CD4-positive, alpha-beta memory T cell (primary cell): ENCODE measurements at regions not wholly inside any gene's neighbourhood (a gene's known extent, or its start where the extent isn't known, plus 50 kb on each side); places are given as distances from the start of the nearest gene placed in this dataset.

Experiments
- CTCF ChIA-PET: fragments of 350-600 bp; sonication (Branson Sonifier 250); formaldehyde crosslinking; loops from one replicate; lab custom pipeline; 2021; ENCODE audit warnings: inconsistent platforms; ENCODE audit not compliant: partially characterized antibody; lab: Charles Lee
- POLR2A ChIA-PET: fragments of 350-600 bp; sonication (Branson Sonifier 250); formaldehyde crosslinking; loops from one replicate; lab custom pipeline; 2021; ENCODE audit not compliant: partially characterized antibody; lab: Charles Lee
- DNase-seq, 5 donors: peaks; one replicate each; pipeline versions ENCODE4 v3.0.0 to v3.0.0-alpha.2; 2020 to 2022; ENCODE audit warnings: mixed read lengths in 1 of 5
- H3K27ac ChIP-seq: one replicate; pipeline ENCODE4 v1.7.0; 2013; ENCODE audit warnings: low read depth, low read length
- H3K27me3 ChIP-seq: 2 replicates; pipeline ENCODE4 v1.7.0; 2013; ENCODE audit warnings: mild to moderate bottlenecking, low read length, moderate library complexity; ENCODE audit not compliant: insufficient read depth
- H3K36me3 ChIP-seq: 2 replicates; pipeline ENCODE4 v1.7.0; 2013; ENCODE audit warnings: mild to moderate bottlenecking, low read length, moderate library complexity; ENCODE audit not compliant: insufficient read depth
- H3K4me1 ChIP-seq: 2 replicates; pipeline ENCODE4 v1.7.0; 2013; ENCODE audit warnings: mild to moderate bottlenecking, low read length, moderate library complexity; ENCODE audit not compliant: insufficient read depth
- H3K4me3 ChIP-seq, 2 donors: one replicate each; pipeline ENCODE4 v1.7.0; 2013; ENCODE audit warnings: low read length in 2 of 2, mild to moderate bottlenecking in 1 of 2
- H3K9me3 ChIP-seq, 2 donors: one replicate each; pipeline ENCODE4 v1.7.0; 2013; ENCODE audit warnings: low read length in 2 of 2, control low read depth in 1 of 2; ENCODE audit not compliant: control insufficient read depth in 1 of 2
- H3K27ac Mint-ChIP-seq, 7 donors: one replicate each; pipeline ENCODE4 v1.8.0; 2020 to 2021; ENCODE audit warnings: mixed read lengths in 7 of 7, mild to moderate bottlenecking in 6 of 7, inconsistent platforms in 3 of 7, moderate library complexity in 3 of 7
- H3K27me3 Mint-ChIP-seq, 2 donors: one replicate each; pipeline ENCODE4 v1.8.0; 2020 to 2021; ENCODE audit warnings: mixed read lengths in 2 of 2
- H3K36me3 Mint-ChIP-seq, 2 donors: one replicate each; pipeline ENCODE4 v1.8.0; 2020 to 2021; ENCODE audit warnings: mixed read lengths in 2 of 2, inconsistent platforms in 1 of 2, mild to moderate bottlenecking in 1 of 2
- H3K4me1 Mint-ChIP-seq, 4 donors: one replicate each; pipeline ENCODE4 v1.8.0; 2020 to 2021; ENCODE audit warnings: mixed read lengths in 4 of 4, mild to moderate bottlenecking in 1 of 4
- H3K4me3 Mint-ChIP-seq, 8 donors: one replicate each; pipeline ENCODE4 v1.8.0; 2020 to 2021; ENCODE audit warnings: mixed read lengths in 8 of 8, mild to moderate bottlenecking in 7 of 8, moderate library complexity in 6 of 8, inconsistent platforms in 3 of 8
- H3K9me3 Mint-ChIP-seq, 8 donors: one replicate each; pipeline ENCODE4 v1.8.0; 2020 to 2021; ENCODE audit warnings: mixed read lengths in 8 of 8, mild to moderate bottlenecking in 5 of 8, inconsistent platforms in 3 of 8, moderate library complexity in 1 of 8
- intact Hi-C: fragments of 100-400 bp; cut with micrococcal nuclease; formaldehyde crosslinking; loops from one replicate; pipeline ENCODE4 v1.15.1; 2023

- no peak overlapping the region for H3K27ac Mint-ChIP-seq
These were observed 730.9 kb downstream of the PTPRU start for GRCh38 chr1:29967261-29967660.

GRCh38 chr1:29966526-29967045, 730.3 kb downstream of the PTPRU start:
- Histone ChIP-seq H3K4me3 (no peak overlapping the region), H3K36me3 (no peaks in the 10 kb centered on the region), H3K4me1 (no peaks in the 10 kb centered on the region), H3K27ac (no peak overlapping the region), H3K9me3 (no peaks in the 10 kb centered on the region), H3K27me3 (no peaks in the 10 kb centered on the region)
- H3K27me3 Mint-ChIP-seq, result peaks cover 4 to 23% of the 10 kb centered on the region in 2 donors
- intact Hi-C loops, result no loop called here
- CTCF ChIA-PET, result no interaction called here
- H3K9me3 Mint-ChIP-seq, result peaks cover 0 to 5% (median 0%) of the 10 kb centered on the region in 8 donors
- H3K36me3 Mint-ChIP-seq, result no peaks in the 10 kb centered on the region
- DNase-seq, result no peak
- no peaks in the 10 kb centered on the region for H3K4me1 Mint-ChIP-seq
- no peak overlapping the region for H3K27ac Mint-ChIP-seq
- POLR2A ChIA-PET, result no interaction called here
- no peak overlapping the region for H3K4me3 Mint-ChIP-seq

More at GRCh38 chr1:29967261-29967660, 730.9 kb downstream of the PTPRU start:
- peaks cover 0 to 5% (median 0%) of the 10 kb centered on the region in 8 donors for H3K9me3 Mint-ChIP-seq
- no peaks in the 10 kb centered on the region for H3K9me3 ChIP-seq
- H3K36me3 ChIP-seq, result no peaks in the 10 kb centered on the region
- no peaks in the 10 kb centered on the region for H3K4me1 ChIP-seq
- DNase-seq, result no peak
- no peaks in the 10 kb centered on the region for H3K4me1 Mint-ChIP-seq
- H3K27me3 ChIP-seq, result no peaks in the 10 kb centered on the region
- H3K4me3 ChIP-seq, result no peak overlapping the region
- peaks cover 5 to 22% of the 10 kb centered on the region in 2 donors for H3K27me3 Mint-ChIP-seq
- H3K4me3 Mint-ChIP-seq, result no peak overlapping the region
- no peaks in the 10 kb centered on the region for H3K36me3 Mint-ChIP-seq
- CTCF ChIA-PET, result no interaction called here
- no peak overlapping the region for H3K27ac ChIP-seq
- intact Hi-C loops, result no loop called here
- POLR2A ChIA-PET, result no interaction called here

GRCh38 chr1:29964718-29965533, 728.6 kb downstream of the PTPRU start:
- intact Hi-C loops, result no loop called here
- Histone ChIP-seq H3K9me3 (no peaks in the 10 kb centered on the region), H3K27me3 (no peaks in the 10 kb centered on the region), H3K4me3 (no peak overlapping the region), H3K4me1 (no peaks in the 10 kb centered on the region), H3K36me3 (no peaks in the 10 kb centered on the region), H3K27ac (no peak overlapping the region)
- DNase-seq, result no peak
- POLR2A ChIA-PET, result no interaction called here
- H3K27me3 Mint-ChIP-seq, result peaks cover 4 to 17% of the 10 kb centered on the region in 2 donors
- no peaks in the 10 kb centered on the region for H3K4me1 Mint-ChIP-seq
- H3K4me3 Mint-ChIP-seq, result no peak overlapping the region
- no peaks in the 10 kb centered on the region for H3K36me3 Mint-ChIP-seq
- CTCF ChIA-PET, result no interaction called here
- peaks cover 0 to 3% (median 0%) of the 10 kb centered on the region in 8 donors for H3K9me3 Mint-ChIP-seq
- no peak overlapping the region for H3K27ac Mint-ChIP-seq

GRCh38 chr1:29963946-29964345, 727.6 kb downstream of the PTPRU start:
- Mint-ChIP-seq H3K4me3 (no peak overlapping the region), H3K9me3 (peaks cover 0 to 2% (median 0%) of the 10 kb centered on the region in 8 donors), H3K27me3 (peaks cover 4 to 21% of the 10 kb centered on the region in 2 donors), H3K27ac (no peak overlapping the region), H3K36me3 (no peaks in the 10 kb centered on the region), H3K4me1 (no peaks in the 10 kb centered on the region)
- Histone ChIP-seq H3K9me3 (no peaks in the 10 kb centered on the region), H3K27me3 (no peaks in the 10 kb centered on the region), H3K4me3 (no peak overlapping the region), H3K4me1 (no peaks in the 10 kb centered on the region), H3K36me3 (no peaks in the 10 kb centered on the region), H3K27ac (no peak overlapping the region)
- POLR2A ChIA-PET, result no interaction called here
- CTCF ChIA-PET, result no interaction called here
- no peak for DNase-seq
- intact Hi-C loops, result no loop called here

- H3K4me3 ChIP-seq, result no peak overlapping the region
- H3K27ac ChIP-seq, result no peak overlapping the region
- peaks cover 2 to 22% of the 10 kb centered on the region in 2 donors for H3K27me3 Mint-ChIP-seq
- H3K4me1 ChIP-seq, result no peaks in the 10 kb centered on the region
- no peaks in the 10 kb centered on the region for H3K36me3 Mint-ChIP-seq
- no peak overlapping the region for H3K27ac Mint-ChIP-seq
- H3K9me3 ChIP-seq, result no peaks in the 10 kb centered on the region
- no peaks in the 10 kb centered on the region for H3K36me3 ChIP-seq
- H3K4me1 Mint-ChIP-seq, result no peaks in the 10 kb centered on the region
- ChIA-PET POLR2A (no interaction called here), CTCF (no interaction called here)
- peaks cover 0 to 2% (median 0%) of the 10 kb centered on the region in 8 donors for H3K9me3 Mint-ChIP-seq
- no peak for DNase-seq
- no peaks in the 10 kb centered on the region for H3K27me3 ChIP-seq
- intact Hi-C loops, result no loop called here
- H3K4me3 Mint-ChIP-seq, result no peak overlapping the region
These were observed 726.5 kb downstream of the PTPRU start for GRCh38 chr1:29962831-29963247.

GRCh38 chr1:29962336-29962735, 726.0 kb downstream of the PTPRU start:
- intact Hi-C loops, result no loop called here
- Mint-ChIP-seq H3K4me1 (no peaks in the 10 kb centered on the region), H3K9me3 (peaks cover 0 to 2% (median 0%) of the 10 kb centered on the region in 8 donors), H3K4me3 (no peak overlapping the region), H3K27ac (no peak overlapping the region), H3K36me3 (no peaks in the 10 kb centered on the region), H3K27me3 (peaks cover 2 to 23% of the 10 kb centered on the region in 2 donors)
- no peaks in the 10 kb centered on the region for H3K36me3 ChIP-seq
- CTCF ChIA-PET, result no interaction called here
- no peak overlapping the region for H3K4me3 ChIP-seq
- POLR2A ChIA-PET, result no interaction called here
- no peaks in the 10 kb centered on the region for H3K9me3 ChIP-seq
- H3K27ac ChIP-seq, result no peak overlapping the region
- no peaks in the 10 kb centered on the region for H3K27me3 ChIP-seq
- DNase-seq, result no peak
- no peaks in the 10 kb centered on the region for H3K4me1 ChIP-seq

- peaks cover 5 to 24% of the 10 kb centered on the region in 2 donors for H3K27me3 Mint-ChIP-seq
- intact Hi-C loops, result no loop called here
- H3K36me3 Mint-ChIP-seq, result no peaks in the 10 kb centered on the region
- H3K4me3 Mint-ChIP-seq, result no peak overlapping the region
- peaks cover 0 to 2% (median 0%) of the 10 kb centered on the region in 8 donors for H3K9me3 Mint-ChIP-seq
- no peak overlapping the region for H3K27ac Mint-ChIP-seq
- H3K9me3 ChIP-seq, result no peaks in the 10 kb centered on the region
- no peaks in the 10 kb centered on the region for H3K4me1 Mint-ChIP-seq
- ChIA-PET POLR2A (no interaction called here), CTCF (no interaction called here)
- no peak for DNase-seq
- H3K27ac ChIP-seq, result no peak overlapping the region
- no peaks in the 10 kb centered on the region for H3K27me3 ChIP-seq
- no peak overlapping the region for H3K4me3 ChIP-seq
- H3K36me3 ChIP-seq, result no peaks in the 10 kb centered on the region
- H3K4me1 ChIP-seq, result no peaks in the 10 kb centered on the region
These were observed 725.2 kb downstream of the PTPRU start for GRCh38 chr1:29961293-29962059.
